H1 (cell line): ENCODE measurements at regions not wholly inside any gene's neighbourhood (a gene's known extent, or its start where the extent isn't known, plus 50 kb on each side); places are given as distances from the start of the nearest gene placed in this dataset.

Experiments used
- CTCF ChIA-PET: fragments of 300-600 bp; sonication (Branson Sonifier 250); formaldehyde crosslinking; loops from one replicate; lab custom pipeline; 2021; ENCODE audit not compliant: partially characterized antibody; lab: Charles Lee
- POLR2A ChIA-PET: fragments of 300-600 bp; sonication (Branson Sonifier 250); formaldehyde crosslinking; loops from one replicate; lab custom pipeline; 2021; ENCODE audit warnings: inconsistent platforms; ENCODE audit not compliant: partially characterized antibody; lab: Charles Lee
- DNase-seq, 2 experiments: peaks; one replicate each; pipeline versions ENCODE4 v3.0.0 to v3.0.0-alpha.2; 2010 to 2022; ENCODE audit warnings: low spot score in 2 of 2, low read depth in 1 of 2, mixed read lengths in 1 of 2
- FAIRE-seq: peaks from 2 replicates; lab custom pipeline; 2011; peaks lifted over from hg19 to GRCh38; lab: Jason Lieb, UNC
- H2AFZ ChIP-seq: 2 replicates; pipeline ENCODE4 v1.8.1; 2012; ENCODE audit warnings: low read length, inconsistent platforms
- H2AK5ac ChIP-seq: 2 replicates; pipeline ENCODE4 v1.6.1; 2013; ENCODE audit warnings: low read depth, low read length
- H2BK120ac ChIP-seq: replicated peaks from 2 replicates; pipeline ENCODE3; 2013; ENCODE audit warnings: low read depth, low read length, inconsistent platforms
- H2BK12ac ChIP-seq: 2 replicates; pipeline ENCODE4 v1.6.1; 2013; ENCODE audit warnings: low read depth, low read length
- H2BK15ac ChIP-seq: 2 replicates; pipeline ENCODE4 v1.6.1; 2013; ENCODE audit warnings: low read length
- H2BK20ac ChIP-seq: 2 replicates; pipeline ENCODE4 v1.6.1; 2013; ENCODE audit warnings: low read length
- H2BK5ac ChIP-seq: 2 replicates; pipeline ENCODE4 v1.6.1; 2013; ENCODE audit warnings: low read depth, low read length
- H3K14ac ChIP-seq: 2 replicates; pipeline ENCODE4 v1.6.1; 2013; ENCODE audit warnings: inconsistent platforms; ENCODE audit not compliant: insufficient read length
- H3K18ac ChIP-seq: 2 replicates; pipeline ENCODE4 v1.6.1; 2013; ENCODE audit warnings: low read length; ENCODE audit errors: extremely low read depth
- H3K23ac ChIP-seq: 2 replicates; pipeline ENCODE4 v1.6.1; 2013; ENCODE audit warnings: inconsistent platforms; ENCODE audit not compliant: insufficient read length
- H3K23me2 ChIP-seq: 2 replicates; pipeline ENCODE4 v1.6.1; 2013; ENCODE audit warnings: low read depth, low read length
- H3K27ac ChIP-seq: 2 replicates; pipeline ENCODE4 v1.6.1; 2011; ENCODE audit warnings: low read depth, low read length, inconsistent platforms
- H3K27me3 ChIP-seq, 4 experiments: replicated peaks in 1 of 4; 1 replicate in 1 of 4; 2 replicates in 3 of 4; pipeline versions ENCODE4 v1.6.1 to v1.8.1; 2011 to 2013; ENCODE audit warnings: low read length in 3 of 4, mild to moderate bottlenecking in 3 of 4, inconsistent platforms in 2 of 4, mixed read lengths in 2 of 4, moderate library complexity in 1 of 4; ENCODE audit not compliant: control insufficient read depth in 3 of 4, insufficient read depth in 3 of 4; ENCODE audit errors: extremely low read depth in 1 of 4
- H3K36me3 ChIP-seq, 4 experiments: 2 replicates each; pipeline versions ENCODE4 v1.6.1 to v1.8.1; 2011 to 2013; ENCODE audit warnings: mild to moderate bottlenecking in 4 of 4, low read length in 3 of 4, moderate library complexity in 2 of 4, control low read depth in 1 of 4, inconsistent platforms in 1 of 4; ENCODE audit not compliant: insufficient read depth in 4 of 4, control insufficient read depth in 2 of 4
- H3K4ac ChIP-seq: replicated peaks from 2 replicates; pipeline ENCODE3; 2013; ENCODE audit warnings: low read length, low read depth, mixed read lengths, inconsistent platforms; ENCODE audit not compliant: insufficient read length
- H3K4me1 ChIP-seq, 4 experiments: replicated peaks in 1 of 4; 1 replicate in 1 of 4; 2 replicates in 3 of 4; pipeline versions ENCODE4 v1.6.1 to v1.8.1; 2011 to 2013; ENCODE audit warnings: low read length in 3 of 4, inconsistent platforms in 2 of 4, mixed read lengths in 1 of 4; ENCODE audit not compliant: insufficient read depth in 4 of 4, control insufficient read depth in 3 of 4
- H3K4me2 ChIP-seq, 2 experiments: 2 replicates each; pipeline versions ENCODE4 v1.6.1 to v1.8.1; 2011 to 2013; ENCODE audit warnings: low read depth in 2 of 2, low read length in 2 of 2, control low read depth in 1 of 2, inconsistent platforms in 1 of 2, mild to moderate bottlenecking in 1 of 2; ENCODE audit not compliant: insufficient read depth in 1 of 2
- H3K4me3 ChIP-seq, 4 experiments: fragments of 200-600, 300-600 bp in 1 of 4; sonication (generic), shearing (Covaris generic), sonication (Bioruptor Twin) in 1 of 4; 2 replicates each; pipeline versions ENCODE4 v1.5.1 to v1.8.1; 2011 to 2016; ENCODE audit warnings: low read length in 4 of 4, low read depth in 3 of 4, control low read depth in 2 of 4, inconsistent platforms in 2 of 4, mild to moderate bottlenecking in 2 of 4, mixed read lengths in 1 of 4, moderate library complexity in 1 of 4; ENCODE audit not compliant: insufficient read depth in 2 of 4; ENCODE audit errors: extremely low read depth in 1 of 4
- H3K56ac ChIP-seq: replicated peaks from 2 replicates; pipeline ENCODE3; 2013; ENCODE audit warnings: low read depth, mild to moderate bottlenecking, mixed read lengths, low read length, inconsistent platforms; ENCODE audit not compliant: insufficient read length
- H3K79me1 ChIP-seq: 2 replicates; pipeline ENCODE4 v1.6.1; 2013; ENCODE audit warnings: low read depth, low read length, control low read depth
- H3K79me2 ChIP-seq, 2 experiments: 2 replicates each; pipeline versions ENCODE4 v1.6.1 to v1.8.1; 2012 to 2013; ENCODE audit warnings: low read length in 2 of 2, mild to moderate bottlenecking in 2 of 2, inconsistent platforms in 1 of 2; ENCODE audit not compliant: insufficient read depth in 2 of 2, control insufficient read depth in 1 of 2
- H3K9ac ChIP-seq, 4 experiments: replicated peaks in 1 of 4; 1 replicate in 1 of 4; 2 replicates in 3 of 4; pipeline versions ENCODE4 v1.6.1 to v1.8.1; 2011 to 2013; ENCODE audit warnings: low read depth in 3 of 4, low read length in 3 of 4, control low read depth in 2 of 4, mild to moderate bottlenecking in 2 of 4, moderate library complexity in 2 of 4, inconsistent platforms in 1 of 4; ENCODE audit errors: extremely low read depth in 1 of 4
- H3K9me3 ChIP-seq, 2 experiments: 2 replicates each; pipeline versions ENCODE4 v1.6.1 to v1.8.1; 2012 to 2013; ENCODE audit warnings: mild to moderate bottlenecking in 2 of 2, moderate library complexity in 2 of 2, control low read depth in 1 of 2, inconsistent platforms in 1 of 2, low read depth in 1 of 2, low read length in 1 of 2, mixed read lengths in 1 of 2; ENCODE audit not compliant: insufficient read depth in 2 of 2
- H4K20me1 ChIP-seq, 2 experiments: replicated peaks in 1 of 2; 2 replicates each; pipeline versions ENCODE3 to v1.8.1; 2011 to 2013; ENCODE audit warnings: inconsistent platforms in 2 of 2, low read length in 2 of 2, mild to moderate bottlenecking in 1 of 2; ENCODE audit not compliant: insufficient read depth in 2 of 2, control insufficient read depth in 1 of 2
- H4K5ac ChIP-seq: 2 replicates; pipeline ENCODE4 v1.6.1; 2013; ENCODE audit warnings: low read length, low read depth, mixed read lengths, inconsistent platforms; ENCODE audit not compliant: insufficient read length
- H4K8ac ChIP-seq: 2 replicates; pipeline ENCODE4 v1.8.0; 2013; ENCODE audit warnings: mild to moderate bottlenecking, moderate library complexity, low read length, inconsistent platforms; ENCODE audit not compliant: insufficient read depth; ENCODE audit errors: extremely low read depth
- H4K91ac ChIP-seq: replicated peaks from 2 replicates; pipeline ENCODE3; 2013; ENCODE audit warnings: low read length, mixed read lengths, inconsistent platforms; ENCODE audit not compliant: insufficient read length
- CEBPB ChIP-seq: IDR thresholded peaks from 2 replicates; pipeline ENCODE4 v1.6.1; 2012; ENCODE audit warnings: low read depth, low read length
- CHD1 ChIP-seq: IDR thresholded peaks from 2 replicates; pipeline ENCODE4 v1.6.1; 2012; ENCODE audit warnings: low read depth, low read length, improper control_type of control experiment
- EGR1 ChIP-seq: IDR thresholded peaks from 2 replicates; pipeline ENCODE4 v1.6.1; 2011; ENCODE audit warnings: low read depth, low read length, borderline replicate concordance
- EZH2 ChIP-seq: fragments of 200-600 bp; sonication (generic); IDR thresholded peaks from 2 replicates; pipeline ENCODE4 v1.7.1; 2012; ENCODE audit warnings: low read depth, mild to moderate bottlenecking, moderate library complexity, low read length, inconsistent platforms; ENCODE audit not compliant: severe bottlenecking
- KDM5A ChIP-seq: fragments of 200-600 bp; IDR thresholded peaks from 2 replicates; pipeline ENCODE4 v1.7.1; 2012; ENCODE audit warnings: mild to moderate bottlenecking, low read length, inconsistent platforms, mixed read lengths
- RXRA ChIP-seq: IDR thresholded peaks from 2 replicates; pipeline ENCODE4 v1.6.1; 2011; ENCODE audit warnings: low read depth, mild to moderate bottlenecking, low read length, moderate library complexity; ENCODE audit not compliant: insufficient read depth
- USF2 ChIP-seq: IDR thresholded peaks from 2 replicates; pipeline ENCODE4 v1.6.1; 2011; ENCODE audit warnings: low read length, improper control_type of control experiment
- WGBS, 2 experiments: shearing (Covaris generic) in 1 of 2; methylation state at CpG; one replicate each; pipeline versions ENCODE4 v1.1.6 to v1.1.7; 2013 to 2015; ENCODE audit warnings: low lambda C conversion rate in 2 of 2, mixed read lengths in 2 of 2, inconsistent platforms in 1 of 2, low coverage in 1 of 2, missing lambda C conversion rate in 1 of 2; ENCODE audit not compliant: insufficient replicate concordance in 2 of 2, insufficient coverage in 1 of 2, insufficient read length in 1 of 2; ENCODE audit errors: extremely low coverage in 1 of 2, missing lambda C conversion rate in 1 of 2; 5-methylcytosine and 5-hydroxymethylcytosine counted together

- TF ChIP-seq EZH2, result no peak
- TF ChIP-seq RXRA, result no peak
- TF ChIP-seq CEBPB, result no peak
- TF ChIP-seq USF2, result no peak
- TF ChIP-seq EGR1, result no peak
- TF ChIP-seq KDM5A, result no peak
- TF ChIP-seq CHD1, result no peak
- H2AFZ ChIP-seq, result no peak overlapping the region
- no peak overlapping the region for H2BK120ac ChIP-seq
- no peak overlapping the region for H3K9ac ChIP-seq
- H2BK5ac ChIP-seq, result no peak overlapping the region
- peaks cover 2 to 21% (median 12%) of the 10 kb centered on the region in 4 experiments; a peak in 6 of 7 replicates for H3K27me3 ChIP-seq
- no peak overlapping the region for H2BK20ac ChIP-seq
- no peak overlapping the region for H4K91ac ChIP-seq
- no peaks in the 10 kb centered on the region for H3K79me1 ChIP-seq
- ChIA-PET CTCF (interaction anchor here (0.6 to 0.7 kb wide), 2 partner anchors 18 to 386 kb away, joined by 3 read pairs; no protein-coding TSS in a partner anchor), POLR2A (no interaction called here)
- H3K4me3 ChIP-seq, result no peak overlapping the region
- no peaks in the 10 kb centered on the region for H3K79me2 ChIP-seq
- H3K27ac ChIP-seq, result no peak overlapping the region
- FAIRE-seq, result no peak
- no peak overlapping the region for H4K8ac ChIP-seq
- H3K4me2 ChIP-seq, result no peak overlapping the region
- H3K36me3 ChIP-seq, result no peaks in the 10 kb centered on the region
- H3K23me2 ChIP-seq, result no peaks in the 10 kb centered on the region
- H3K18ac ChIP-seq, result no peak overlapping the region
- no peak overlapping the region for H4K5ac ChIP-seq
- no peaks in the 10 kb centered on the region for H4K20me1 ChIP-seq
- H3K14ac ChIP-seq, result no peak overlapping the region
- DNase-seq, result no peak
- no peak overlapping the region for H2AK5ac ChIP-seq
- no peaks in the 10 kb centered on the region for H3K9me3 ChIP-seq
- peaks cover 11 to 25% (median 21%) of the 10 kb centered on the region in 4 experiments; a peak in 6 of 7 replicates for H3K4me1 ChIP-seq
- H3K23ac ChIP-seq, result no peak overlapping the region
- no peak overlapping the region for H3K4ac ChIP-seq
- WGBS, 2 experiments, result 84% methylated on average over 3 of the region's 3 CpGs; no CpG with 5 or more reads in 1 of the 2 experiments
- H3K56ac ChIP-seq, result no peak overlapping the region
- H2BK12ac ChIP-seq, result no peak overlapping the region
- no peak overlapping the region for H2BK15ac ChIP-seq
Measured at GRCh38 chr13:40343550-40344269, 322.7 kb downstream of the FOXO1 start.
